Panc1 (cell line): ENCODE measurements at regions not wholly inside any gene's neighbourhood (a gene's known extent, or its start where the extent isn't known, plus 50 kb on each side); places are given as distances from the start of the nearest gene placed in this dataset.

Experiments
- ATAC-seq: fragments of 200-7000 bp; cut with Tn5 transposase; 2 replicates; pipeline ENCODE4 v1.9.1; 2020; ENCODE audit warnings: mild to moderate bottlenecking, moderate library complexity
- BruUV-seq: library from RNA; stranded (reverse); fragments of 400-500 nt; replicated peaks from 2 replicates; lab custom pipeline; 2021; lab: Mats Ljungman, UMichigan
- CTCF ChIA-PET: fragments of 300-600 bp; sonication (Branson Sonifier 250); formaldehyde crosslinking; loops from one replicate; lab custom pipeline; 2022; ENCODE audit warnings: antibody characterized with exemption; lab: Charles Lee
- POLR2A ChIA-PET: fragments of 300-600 bp; sonication (Branson Sonifier 250); formaldehyde crosslinking; loops from one replicate; lab custom pipeline; 2022; ENCODE audit warnings: antibody characterized with exemption; lab: Charles Lee
- DNase-seq: peaks from one replicate; pipeline ENCODE4 v3.0.0-alpha.2; 2010; ENCODE audit warnings: low read depth, low spot score
- H3K27ac ChIP-seq: 2 replicates; pipeline ENCODE4 v1.5.1; 2011; ENCODE audit warnings: mild to moderate bottlenecking, low read length, inconsistent platforms
- H3K27me3 ChIP-seq: fragments of 200-500 bp; sonication (Bioruptor generic); 2 replicates; pipeline ENCODE4 v1.6.0; 2014; ENCODE audit warnings: low read length, inconsistent platforms; ENCODE audit not compliant: control insufficient read depth, insufficient read depth
- H3K36me3 ChIP-seq: fragments of 200-500 bp; sonication (Bioruptor generic); 2 replicates; pipeline ENCODE4 v1.5.1; 2014; ENCODE audit warnings: inconsistent platforms, mild to moderate bottlenecking, low read length, moderate library complexity; ENCODE audit not compliant: control insufficient read depth, insufficient read depth
- H3K4me1 ChIP-seq: 2 replicates; pipeline ENCODE4 v1.5.1; 2011; ENCODE audit warnings: inconsistent platforms, mild to moderate bottlenecking, low read length, moderate library complexity; ENCODE audit not compliant: control insufficient read depth, insufficient read depth
- H3K4me3 ChIP-seq, 2 experiments: 2 replicates each; pipeline ENCODE4 v1.5.1; 2011 to 2012; ENCODE audit warnings: low read depth in 2 of 2, low read length in 2 of 2, mild to moderate bottlenecking in 2 of 2, inconsistent platforms in 1 of 2, moderate library complexity in 1 of 2
- H3K9me3 ChIP-seq: fragments of 200-500 bp; sonication (Bioruptor generic); 2 replicates; pipeline ENCODE4 v1.5.1; 2014; ENCODE audit warnings: low read depth, mild to moderate bottlenecking, inconsistent platforms, low read length, moderate library complexity; ENCODE audit not compliant: control insufficient read depth, insufficient read depth
- POLR2AphosphoS5 ChIP-seq: IDR thresholded peaks from 2 replicates; pipeline ENCODE4 v1.6.1; 2012; ENCODE audit warnings: mild to moderate bottlenecking, low read depth, low read length, moderate library complexity
- SIN3A ChIP-seq: IDR thresholded peaks from 2 replicates; pipeline ENCODE4 v1.6.1; 2012; ENCODE audit warnings: low read depth, mild to moderate bottlenecking, low read length, moderate library complexity, borderline replicate concordance; ENCODE audit not compliant: insufficient read depth
- TCF7L2 ChIP-seq: IDR thresholded peaks from 2 replicates; pipeline ENCODE4 v1.6.1; 2011; ENCODE audit warnings: mild to moderate bottlenecking, low read depth, low read length, inconsistent platforms
- in situ Hi-C: cut with HindIII; loops from 2 replicates; pipeline ENCODE4 v1.10.0; 2016; ENCODE audit warnings: low sequenced_read_pairs, low pct_unique_long_range_greater_than_20kb
- intact Hi-C: fragments of 100-400 bp; cut with micrococcal nuclease; formaldehyde crosslinking; loops from one replicate; pipeline ENCODE4 v1.10.0; 2022; ENCODE audit not compliant: unreplicated experiment
- TF ChIP-seq, protein P1 (sequence below), 2 experiments: IDR thresholded peaks; 2 replicates each; pipeline ENCODE4 v1.6.1; 2011 to 2012; ENCODE audit warnings: low read depth in 2 of 2, control low read depth in 1 of 2, low read length in 1 of 2, mild to moderate bottlenecking in 1 of 2, moderate library complexity in 1 of 2; ENCODE audit not compliant: insufficient read depth in 1 of 2
- TF ChIP-seq, protein P2 (sequence below): fragments of 450-650 bp; IDR thresholded peaks from 2 replicates; pipeline ENCODE4 v1.5.1; 2017; ENCODE audit warnings: mild to moderate bottlenecking

DNA sequence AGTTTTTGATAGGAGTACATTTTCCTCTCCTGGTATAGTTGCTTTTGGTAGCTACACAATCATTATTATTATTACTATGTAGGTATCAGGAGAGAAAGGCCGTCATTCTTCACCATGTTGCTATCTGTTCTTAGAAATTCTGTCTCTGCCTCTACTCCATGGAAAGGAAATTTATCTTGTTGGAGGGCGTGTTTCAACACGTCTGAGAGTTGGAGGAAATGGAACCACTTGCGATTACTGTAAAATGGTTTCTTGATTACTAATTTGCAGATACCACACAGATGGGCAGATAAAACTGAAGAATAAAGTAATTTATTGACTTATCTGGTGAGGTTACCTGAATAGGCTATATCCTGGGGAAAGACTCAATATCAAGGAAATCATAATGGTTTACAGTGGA is 488.4 kb downstream of the NR2F2 start:
- ChIA-PET CTCF (no interaction called here), POLR2A (no interaction called here)
- ATAC-seq (no peak), DNase-seq (no peak)
- Histone ChIP-seq H3K9me3 (no peaks in the 10 kb centered on the region), H3K4me1 (no peaks in the 10 kb centered on the region), H3K27ac (no peak overlapping the region), H3K27me3 (no peaks in the 10 kb centered on the region), H3K4me3 (no peak overlapping the region), H3K36me3 (no peaks in the 10 kb centered on the region)
- TF ChIP-seq, protein P1, sequence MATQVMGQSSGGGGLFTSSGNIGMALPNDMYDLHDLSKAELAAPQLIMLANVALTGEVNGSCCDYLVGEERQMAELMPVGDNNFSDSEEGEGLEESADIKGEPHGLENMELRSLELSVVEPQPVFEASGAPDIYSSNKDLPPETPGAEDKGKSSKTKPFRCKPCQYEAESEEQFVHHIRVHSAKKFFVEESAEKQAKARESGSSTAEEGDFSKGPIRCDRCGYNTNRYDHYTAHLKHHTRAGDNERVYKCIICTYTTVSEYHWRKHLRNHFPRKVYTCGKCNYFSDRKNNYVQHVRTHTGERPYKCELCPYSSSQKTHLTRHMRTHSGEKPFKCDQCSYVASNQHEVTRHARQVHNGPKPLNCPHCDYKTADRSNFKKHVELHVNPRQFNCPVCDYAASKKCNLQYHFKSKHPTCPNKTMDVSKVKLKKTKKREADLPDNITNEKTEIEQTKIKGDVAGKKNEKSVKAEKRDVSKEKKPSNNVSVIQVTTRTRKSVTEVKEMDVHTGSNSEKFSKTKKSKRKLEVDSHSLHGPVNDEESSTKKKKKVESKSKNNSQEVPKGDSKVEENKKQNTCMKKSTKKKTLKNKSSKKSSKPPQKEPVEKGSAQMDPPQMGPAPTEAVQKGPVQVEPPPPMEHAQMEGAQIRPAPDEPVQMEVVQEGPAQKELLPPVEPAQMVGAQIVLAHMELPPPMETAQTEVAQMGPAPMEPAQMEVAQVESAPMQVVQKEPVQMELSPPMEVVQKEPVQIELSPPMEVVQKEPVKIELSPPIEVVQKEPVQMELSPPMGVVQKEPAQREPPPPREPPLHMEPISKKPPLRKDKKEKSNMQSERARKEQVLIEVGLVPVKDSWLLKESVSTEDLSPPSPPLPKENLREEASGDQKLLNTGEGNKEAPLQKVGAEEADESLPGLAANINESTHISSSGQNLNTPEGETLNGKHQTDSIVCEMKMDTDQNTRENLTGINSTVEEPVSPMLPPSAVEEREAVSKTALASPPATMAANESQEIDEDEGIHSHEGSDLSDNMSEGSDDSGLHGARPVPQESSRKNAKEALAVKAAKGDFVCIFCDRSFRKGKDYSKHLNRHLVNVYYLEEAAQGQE (IDR thresholded peaks at IDR 0.05; ENCODE audit: insufficient read depth in 1 of 2, low read depth in 2 of 2, low read length in 1 of 2) = no peak
- TF ChIP-seq TCF7L2 (no peak), POLR2AphosphoS5 (no peak), SIN3A (no peak)
- TF ChIP-seq, protein P2, sequence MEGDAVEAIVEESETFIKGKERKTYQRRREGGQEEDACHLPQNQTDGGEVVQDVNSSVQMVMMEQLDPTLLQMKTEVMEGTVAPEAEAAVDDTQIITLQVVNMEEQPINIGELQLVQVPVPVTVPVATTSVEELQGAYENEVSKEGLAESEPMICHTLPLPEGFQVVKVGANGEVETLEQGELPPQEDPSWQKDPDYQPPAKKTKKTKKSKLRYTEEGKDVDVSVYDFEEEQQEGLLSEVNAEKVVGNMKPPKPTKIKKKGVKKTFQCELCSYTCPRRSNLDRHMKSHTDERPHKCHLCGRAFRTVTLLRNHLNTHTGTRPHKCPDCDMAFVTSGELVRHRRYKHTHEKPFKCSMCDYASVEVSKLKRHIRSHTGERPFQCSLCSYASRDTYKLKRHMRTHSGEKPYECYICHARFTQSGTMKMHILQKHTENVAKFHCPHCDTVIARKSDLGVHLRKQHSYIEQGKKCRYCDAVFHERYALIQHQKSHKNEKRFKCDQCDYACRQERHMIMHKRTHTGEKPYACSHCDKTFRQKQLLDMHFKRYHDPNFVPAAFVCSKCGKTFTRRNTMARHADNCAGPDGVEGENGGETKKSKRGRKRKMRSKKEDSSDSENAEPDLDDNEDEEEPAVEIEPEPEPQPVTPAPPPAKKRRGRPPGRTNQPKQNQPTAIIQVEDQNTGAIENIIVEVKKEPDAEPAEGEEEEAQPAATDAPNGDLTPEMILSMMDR = no peak
- no TSS peak for BruUV-seq
- intact Hi-C loops = no loop called here
- in situ Hi-C loops = no loop called here

DNA sequence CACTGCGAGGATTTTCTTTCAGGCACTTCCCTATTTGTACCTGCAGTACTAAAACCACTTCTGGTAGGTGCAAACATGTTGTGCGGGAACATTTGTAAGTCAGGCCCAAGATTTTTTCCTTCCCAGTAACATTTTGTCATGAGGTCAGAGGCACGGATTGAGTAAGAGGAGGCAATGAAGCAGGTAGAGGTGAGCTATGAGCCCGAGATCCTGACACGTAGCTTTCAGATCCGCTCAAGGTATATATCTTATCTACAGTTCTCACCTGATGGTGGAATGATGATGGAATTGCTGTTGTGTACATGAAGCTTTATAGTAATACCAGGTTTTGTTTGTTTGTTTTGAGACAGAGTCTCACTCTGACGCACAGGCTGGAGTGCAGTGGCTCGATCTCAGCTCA is 497.5 kb downstream of the NR2F2 start:
- intact Hi-C loops (no loop called here), in situ Hi-C loops (no loop called here)
- Histone ChIP-seq H3K27ac (no peak overlapping the region), H3K4me3 (no peak overlapping the region), H3K36me3 (no peaks in the 10 kb centered on the region), H3K4me1 (no peaks in the 10 kb centered on the region), H3K27me3 (no peaks in the 10 kb centered on the region), H3K9me3 (no peaks in the 10 kb centered on the region)
- BruUV-seq = no TSS peak
- DNase-seq (no peak), ATAC-seq (no peak)
- ChIA-PET POLR2A (no interaction called here), CTCF (no interaction called here)
- TF ChIP-seq POLR2AphosphoS5 = no peak
- TF ChIP-seq, protein P1 (IDR thresholded peaks at IDR 0.05; ENCODE audit: insufficient read depth in 1 of 2, low read depth in 2 of 2, low read length in 1 of 2) = no peak
- TF ChIP-seq, protein P2 = no peak
- TF ChIP-seq TCF7L2 = no peak
- no peak for TF ChIP-seq SIN3A
